Caco-2 (cell line): ENCODE measurements at regions not wholly inside any gene's neighbourhood (a gene's known extent, or its start where the extent isn't known, plus 50 kb on each side); places are given as distances from the start of the nearest gene placed in this dataset.

Experiments used
- BruUV-seq: library from RNA; stranded (reverse); fragments of 400-500 nt; replicated peaks from 2 replicates; lab custom pipeline; 2021; lab: Mats Ljungman, UMichigan
- CTCF ChIA-PET: fragments of 300-600 bp; sonication (Branson Sonifier 250); formaldehyde crosslinking; loops from one replicate; lab custom pipeline; 2022; ENCODE audit warnings: antibody characterized with exemption; lab: Charles Lee
- POLR2A ChIA-PET: fragments of 300-600 bp; sonication (Branson Sonifier 250); formaldehyde crosslinking; loops from one replicate; lab custom pipeline; 2022; ENCODE audit warnings: antibody characterized with exemption; lab: Charles Lee
- DNase-seq, 2 experiments: peaks; one replicate each; pipeline versions ENCODE4 v3.0.0 to v3.0.0-alpha.2; 2020 to 2022
- H3K27me3 ChIP-seq: replicated peaks from 2 replicates; pipeline ENCODE4 v1.6.0; 2011; ENCODE audit warnings: low read length; ENCODE audit not compliant: control insufficient read depth, insufficient read depth
- H3K36me3 ChIP-seq: 2 replicates; pipeline ENCODE4 v1.5.1; 2011; ENCODE audit warnings: low read length; ENCODE audit not compliant: control insufficient read depth, insufficient read depth
- H3K4me1 ChIP-seq: fragments of 250-450 bp; sonication (Bioruptor Pico); 2 replicates; pipeline ENCODE4 v1.5.1; 2020; ENCODE audit warnings: mild to moderate bottlenecking
- H3K4me3 ChIP-seq: 2 replicates; pipeline ENCODE4 v1.5.1; 2011; ENCODE audit warnings: low read depth, mild to moderate bottlenecking, control low read depth, low read length
- H3K9me3 ChIP-seq: fragments of 250-450 bp; sonication (Bioruptor Pico); 2 replicates; pipeline ENCODE4 v1.5.1; 2020; ENCODE audit warnings: mild to moderate bottlenecking, moderate library complexity
- H3K27ac Mint-ChIP-seq: one replicate; pipeline ENCODE4 v1.8.0; 2022; ENCODE audit warnings: mixed read lengths; ENCODE audit not compliant: unreplicated experiment
- H3K27me3 Mint-ChIP-seq: one replicate; pipeline ENCODE4 v1.8.0; 2022; ENCODE audit warnings: mixed read lengths; ENCODE audit not compliant: insufficient read depth, unreplicated experiment
- H3K36me3 Mint-ChIP-seq: one replicate; pipeline ENCODE4 v1.8.0; 2022; ENCODE audit warnings: mild to moderate bottlenecking, mixed read lengths; ENCODE audit not compliant: insufficient read depth, unreplicated experiment
- H3K4me1 Mint-ChIP-seq: one replicate; pipeline ENCODE4 v1.8.0; 2022; ENCODE audit warnings: low read depth, mixed read lengths; ENCODE audit not compliant: unreplicated experiment
- H3K4me3 Mint-ChIP-seq: one replicate; pipeline ENCODE4 v1.8.0; 2022; ENCODE audit warnings: mild to moderate bottlenecking, moderate library complexity, mixed read lengths; ENCODE audit not compliant: unreplicated experiment
- H3K9me3 Mint-ChIP-seq: one replicate; pipeline ENCODE4 v1.8.0; 2022; ENCODE audit warnings: mixed read lengths; ENCODE audit not compliant: unreplicated experiment
- intact Hi-C: fragments of 100-400 bp; cut with micrococcal nuclease; formaldehyde crosslinking; loops from one replicate; pipeline ENCODE4 v1.10.0; 2022; ENCODE audit not compliant: unreplicated experiment
- TF ChIP-seq, protein P1 (sequence below), 2 experiments: fragments of 200-600 bp in 1 of 2; IDR thresholded peaks; 1 replicate in 1 of 2; 2 replicates in 1 of 2; pipeline versions ENCODE4 v1.5.1 to v1.8.0; 2011 to 2022; ENCODE audit warnings: antibody characterized with exemption in 1 of 2, control low read depth in 1 of 2, inconsistent platforms in 1 of 2, low read depth in 1 of 2, low read length in 1 of 2, mild to moderate bottlenecking in 1 of 2, moderate library complexity in 1 of 2; ENCODE audit not compliant: insufficient read depth in 1 of 2, severe bottlenecking in 1 of 2, unreplicated experiment in 1 of 2

DNA sequence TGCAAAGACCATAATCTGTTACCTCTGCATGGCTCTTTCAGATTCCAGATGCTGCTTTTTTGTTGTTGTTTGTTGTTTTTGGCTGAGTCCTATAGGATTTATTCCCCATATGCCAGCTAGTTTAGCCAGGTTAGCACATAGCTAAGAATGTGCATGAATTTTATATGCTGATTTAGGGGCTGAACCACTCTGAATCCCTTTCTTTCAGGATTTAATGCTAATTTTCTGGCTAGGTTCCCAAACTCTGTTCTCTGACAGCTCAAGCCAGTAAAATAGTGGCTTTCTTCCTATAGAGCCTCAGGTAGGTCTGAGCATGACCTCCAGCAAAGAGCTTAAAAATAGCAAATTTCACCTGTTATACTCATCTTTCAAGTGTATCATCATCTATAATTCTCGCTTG is 521.4 kb downstream of the CAAP1 start:
- intact Hi-C loops, result no loop called here
- no peaks in the 10 kb centered on the region for H3K4me1 Mint-ChIP-seq
- H3K27me3 Mint-ChIP-seq, result no peaks in the 10 kb centered on the region
- Histone ChIP-seq H3K4me1 (no peaks in the 10 kb centered on the region), H3K4me3 (no peak overlapping the region), H3K9me3 (no peaks in the 10 kb centered on the region), H3K36me3 (no peaks in the 10 kb centered on the region), H3K27me3 (no peaks in the 10 kb centered on the region)
- ChIA-PET POLR2A (no interaction called here), CTCF (no interaction called here)
- no peaks in the 10 kb centered on the region for H3K36me3 Mint-ChIP-seq
- TF ChIP-seq, protein P1, sequence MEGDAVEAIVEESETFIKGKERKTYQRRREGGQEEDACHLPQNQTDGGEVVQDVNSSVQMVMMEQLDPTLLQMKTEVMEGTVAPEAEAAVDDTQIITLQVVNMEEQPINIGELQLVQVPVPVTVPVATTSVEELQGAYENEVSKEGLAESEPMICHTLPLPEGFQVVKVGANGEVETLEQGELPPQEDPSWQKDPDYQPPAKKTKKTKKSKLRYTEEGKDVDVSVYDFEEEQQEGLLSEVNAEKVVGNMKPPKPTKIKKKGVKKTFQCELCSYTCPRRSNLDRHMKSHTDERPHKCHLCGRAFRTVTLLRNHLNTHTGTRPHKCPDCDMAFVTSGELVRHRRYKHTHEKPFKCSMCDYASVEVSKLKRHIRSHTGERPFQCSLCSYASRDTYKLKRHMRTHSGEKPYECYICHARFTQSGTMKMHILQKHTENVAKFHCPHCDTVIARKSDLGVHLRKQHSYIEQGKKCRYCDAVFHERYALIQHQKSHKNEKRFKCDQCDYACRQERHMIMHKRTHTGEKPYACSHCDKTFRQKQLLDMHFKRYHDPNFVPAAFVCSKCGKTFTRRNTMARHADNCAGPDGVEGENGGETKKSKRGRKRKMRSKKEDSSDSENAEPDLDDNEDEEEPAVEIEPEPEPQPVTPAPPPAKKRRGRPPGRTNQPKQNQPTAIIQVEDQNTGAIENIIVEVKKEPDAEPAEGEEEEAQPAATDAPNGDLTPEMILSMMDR (IDR thresholded peaks at IDR 0.05; ENCODE audit: insufficient read depth in 1 of 2, low read depth in 1 of 2, low read length in 1 of 2, severe bottlenecking in 1 of 2, unreplicated experiment in 1 of 2), result no peak
- H3K4me3 Mint-ChIP-seq, result no peak overlapping the region
- DNase-seq, result no peak
- H3K27ac Mint-ChIP-seq, result no peak overlapping the region
- no TSS peak for BruUV-seq
- no peaks in the 10 kb centered on the region for H3K9me3 Mint-ChIP-seq

DNA sequence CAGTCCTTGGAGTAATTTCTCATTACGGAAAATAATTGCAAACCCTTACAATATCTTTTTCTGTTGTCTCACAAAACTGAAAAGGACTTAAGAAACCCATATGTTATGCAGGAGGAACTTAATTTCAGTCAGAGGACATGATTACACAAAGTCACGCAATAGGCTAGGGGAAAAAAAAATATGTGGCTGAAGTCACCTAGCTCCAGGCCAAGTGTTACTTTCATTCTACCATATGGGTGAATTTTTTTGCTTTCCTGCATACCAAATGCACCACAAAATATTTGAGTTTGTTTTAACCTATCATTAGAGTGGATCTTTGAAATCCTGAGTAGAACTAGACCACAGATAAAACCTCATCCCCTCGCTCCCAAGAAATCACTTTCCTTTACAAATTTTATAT is 523.5 kb downstream of the CAAP1 start:
- Mint-ChIP-seq H3K4me3 (no peak overlapping the region), H3K27me3 (no peaks in the 10 kb centered on the region), H3K4me1 (no peaks in the 10 kb centered on the region), H3K27ac (no peak overlapping the region), H3K36me3 (no peaks in the 10 kb centered on the region), H3K9me3 (no peaks in the 10 kb centered on the region)
- Histone ChIP-seq H3K9me3 (no peaks in the 10 kb centered on the region), H3K27me3 (no peaks in the 10 kb centered on the region), H3K4me3 (no peak overlapping the region), H3K4me1 (no peaks in the 10 kb centered on the region), H3K36me3 (no peaks in the 10 kb centered on the region)
- TF ChIP-seq, protein P1 (IDR thresholded peaks at IDR 0.05; ENCODE audit: insufficient read depth in 1 of 2, low read depth in 1 of 2, low read length in 1 of 2, severe bottlenecking in 1 of 2, unreplicated experiment in 1 of 2), result no peak
- ChIA-PET CTCF (no interaction called here), POLR2A (no interaction called here)
- DNase-seq, result no peak
- BruUV-seq, result no TSS peak
- intact Hi-C loops, result no loop called here

DNA sequence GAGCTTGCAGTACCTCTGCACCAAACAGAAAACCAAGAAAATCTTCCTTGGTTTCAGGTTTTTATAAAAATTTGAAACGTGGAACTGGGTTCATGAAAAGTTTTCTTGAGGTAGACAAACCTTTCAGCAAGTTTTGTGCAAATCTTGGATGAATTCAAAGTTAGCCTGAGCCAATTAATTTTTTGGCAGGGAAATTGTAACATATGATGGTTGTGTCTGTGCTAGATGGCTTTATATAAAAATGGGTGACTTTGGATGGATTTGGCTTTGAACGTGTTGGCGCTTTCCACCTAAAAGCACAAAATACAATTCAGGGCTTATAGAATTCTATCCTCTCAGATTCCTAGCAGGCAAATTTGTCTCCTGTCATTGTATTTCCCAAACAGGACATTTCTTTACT is 524.4 kb downstream of the CAAP1 start:
- TF ChIP-seq, protein P1 (IDR thresholded peaks at IDR 0.05; ENCODE audit: insufficient read depth in 1 of 2, low read depth in 1 of 2, low read length in 1 of 2, severe bottlenecking in 1 of 2, unreplicated experiment in 1 of 2), result no peak
- ChIA-PET POLR2A (no interaction called here), CTCF (no interaction called here)
- Mint-ChIP-seq H3K4me1 (no peaks in the 10 kb centered on the region), H3K27ac (no peak overlapping the region), H3K4me3 (no peak overlapping the region), H3K36me3 (no peaks in the 10 kb centered on the region), H3K9me3 (no peaks in the 10 kb centered on the region), H3K27me3 (no peaks in the 10 kb centered on the region)
- no peak overlapping the region for H3K4me3 ChIP-seq
- no peak for DNase-seq
- no peaks in the 10 kb centered on the region for H3K4me1 ChIP-seq
- no peaks in the 10 kb centered on the region for H3K27me3 ChIP-seq
- no peaks in the 10 kb centered on the region for H3K9me3 ChIP-seq
- BruUV-seq, result no TSS peak
- intact Hi-C loops, result no loop called here
- H3K36me3 ChIP-seq, result no peaks in the 10 kb centered on the region
